PC-3 (cell line): ENCODE measurements at regions not wholly inside any gene's neighbourhood (a gene's known extent, or its start where the extent isn't known, plus 50 kb on each side); places are given as distances from the start of the nearest gene placed in this dataset.

Experiments used
- CTCF ChIP-seq: fragments of 300-600 bp; sonication (generic); conservative IDR thresholded peaks from 2 replicates; pipeline ENCODE4 v1.5.1; 2017; ENCODE audit warnings: antibody characterized with exemption, low read depth, mild to moderate bottlenecking, low read length
- EZH2 ChIP-seq: fragments of 300-600 bp; sonication (generic); IDR thresholded peaks from one replicate; pipeline ENCODE4 v1.6.1; 2017; ENCODE audit warnings: antibody characterized with exemption, mild to moderate bottlenecking, low read length; ENCODE audit not compliant: unreplicated experiment

- TF ChIP-seq CTCF = no peak
- TF ChIP-seq EZH2 = no peak
These were observed 448.5 kb upstream of the B3GALT2 start for GRCh38 chr1:193634876-193635275.
